Glutamatergic neuron (in vitro differentiated cells): ENCODE measurements at regions not wholly inside any gene's neighbourhood (a gene's known extent, or its start where the extent isn't known, plus 50 kb on each side); places are given as distances from the start of the nearest gene placed in this dataset.
A peak's percentile ranks its signal among the peaks of the same experiment; 100 is the strongest.

Source experiments
- DNase-seq: peaks from one replicate; pipeline ENCODE4 v3.0.0; 2022
- H3K27ac Mint-ChIP-seq: one replicate; pipeline ENCODE4 v1.8.0; 2020; ENCODE audit warnings: mild to moderate bottlenecking, mixed read lengths, inconsistent platforms; ENCODE audit not compliant: unreplicated experiment
- H3K27me3 Mint-ChIP-seq: one replicate; pipeline ENCODE4 v1.8.0; 2020; ENCODE audit warnings: mild to moderate bottlenecking, moderate library complexity, mixed read lengths, inconsistent platforms; ENCODE audit not compliant: unreplicated experiment
- H3K36me3 Mint-ChIP-seq: one replicate; pipeline ENCODE4 v1.8.0; 2020; ENCODE audit warnings: mild to moderate bottlenecking, mixed read lengths, inconsistent platforms; ENCODE audit not compliant: unreplicated experiment
- H3K4me1 Mint-ChIP-seq: one replicate; pipeline ENCODE4 v1.8.0; 2020; ENCODE audit warnings: mild to moderate bottlenecking, low read depth, mixed read lengths, inconsistent platforms; ENCODE audit not compliant: unreplicated experiment
- H3K4me3 Mint-ChIP-seq: one replicate; pipeline ENCODE4 v1.8.0; 2020; ENCODE audit warnings: mild to moderate bottlenecking, mixed read lengths, inconsistent platforms; ENCODE audit not compliant: unreplicated experiment
- H3K9me3 Mint-ChIP-seq: one replicate; pipeline ENCODE4 v1.8.0; 2020; ENCODE audit warnings: mild to moderate bottlenecking, moderate library complexity, mixed read lengths, inconsistent platforms; ENCODE audit not compliant: unreplicated experiment
- TF ChIP-seq, protein P1 (sequence below): fragments of 200-600 bp; sonication (generic); IDR thresholded peaks from one replicate; pipeline ENCODE4 v1.5.0; 2021; ENCODE audit not compliant: partially characterized antibody, unreplicated experiment

DNA sequence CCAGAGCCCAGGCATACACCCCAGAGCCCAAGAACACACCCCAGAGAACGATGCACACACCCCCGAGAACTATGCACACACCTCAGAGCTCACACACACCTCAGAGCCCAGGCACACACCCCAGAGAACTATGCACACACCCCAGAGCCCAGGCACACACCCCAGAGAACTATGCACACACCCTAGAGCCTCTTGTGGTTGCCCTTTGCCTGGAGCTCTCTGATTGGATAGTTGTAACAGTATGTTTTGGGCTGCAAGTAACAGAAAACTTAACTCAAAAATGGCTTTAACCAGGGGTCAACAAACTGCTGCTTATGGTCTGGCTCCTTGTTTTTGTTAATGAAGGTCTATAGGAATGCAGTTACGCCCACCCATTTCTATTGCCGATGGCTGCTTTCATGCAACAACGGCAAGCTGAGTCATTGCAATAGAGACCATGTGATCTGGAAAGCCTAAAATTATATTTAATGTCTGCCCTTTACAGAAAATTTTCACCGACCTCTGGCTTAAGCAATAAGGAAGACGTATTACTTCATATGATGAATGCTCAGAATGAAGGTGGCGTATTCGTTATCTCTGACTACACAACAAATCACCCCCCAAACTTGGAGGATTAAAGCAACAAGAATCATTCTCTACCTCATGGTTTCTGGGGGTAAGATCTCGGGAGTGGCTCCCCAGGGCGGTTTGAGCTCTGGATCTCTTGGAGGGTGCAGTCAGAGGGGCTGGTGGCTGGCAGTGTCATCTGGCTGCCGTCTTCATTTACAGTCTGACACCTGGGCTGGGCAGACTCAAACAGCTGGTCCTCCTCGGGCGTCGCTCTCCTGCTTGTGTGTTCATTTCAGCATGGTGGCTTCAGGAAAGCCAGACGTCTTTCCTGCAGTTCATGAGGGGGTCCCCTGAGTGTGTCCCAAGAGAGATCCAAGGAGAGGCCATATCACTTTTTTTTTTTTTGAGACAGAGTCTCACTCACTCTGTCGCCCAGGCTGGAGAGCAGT, 66.3 kb upstream of the NCOR2 start:
- Mint-ChIP-seq H3K4me3 (peak overlapping the region; percentile 44), H3K27ac (peak overlapping the region; percentile 76), H3K4me1 (peaks cover 25% of the 10 kb centered on the region), H3K27me3 (peaks cover 3% of the 10 kb centered on the region), H3K9me3 (peaks cover 3% of the 10 kb centered on the region), H3K36me3 (no peaks in the 10 kb centered on the region)
- TF ChIP-seq, protein P1, sequence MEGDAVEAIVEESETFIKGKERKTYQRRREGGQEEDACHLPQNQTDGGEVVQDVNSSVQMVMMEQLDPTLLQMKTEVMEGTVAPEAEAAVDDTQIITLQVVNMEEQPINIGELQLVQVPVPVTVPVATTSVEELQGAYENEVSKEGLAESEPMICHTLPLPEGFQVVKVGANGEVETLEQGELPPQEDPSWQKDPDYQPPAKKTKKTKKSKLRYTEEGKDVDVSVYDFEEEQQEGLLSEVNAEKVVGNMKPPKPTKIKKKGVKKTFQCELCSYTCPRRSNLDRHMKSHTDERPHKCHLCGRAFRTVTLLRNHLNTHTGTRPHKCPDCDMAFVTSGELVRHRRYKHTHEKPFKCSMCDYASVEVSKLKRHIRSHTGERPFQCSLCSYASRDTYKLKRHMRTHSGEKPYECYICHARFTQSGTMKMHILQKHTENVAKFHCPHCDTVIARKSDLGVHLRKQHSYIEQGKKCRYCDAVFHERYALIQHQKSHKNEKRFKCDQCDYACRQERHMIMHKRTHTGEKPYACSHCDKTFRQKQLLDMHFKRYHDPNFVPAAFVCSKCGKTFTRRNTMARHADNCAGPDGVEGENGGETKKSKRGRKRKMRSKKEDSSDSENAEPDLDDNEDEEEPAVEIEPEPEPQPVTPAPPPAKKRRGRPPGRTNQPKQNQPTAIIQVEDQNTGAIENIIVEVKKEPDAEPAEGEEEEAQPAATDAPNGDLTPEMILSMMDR: no peak
- DNase-seq: no peak

DNA sequence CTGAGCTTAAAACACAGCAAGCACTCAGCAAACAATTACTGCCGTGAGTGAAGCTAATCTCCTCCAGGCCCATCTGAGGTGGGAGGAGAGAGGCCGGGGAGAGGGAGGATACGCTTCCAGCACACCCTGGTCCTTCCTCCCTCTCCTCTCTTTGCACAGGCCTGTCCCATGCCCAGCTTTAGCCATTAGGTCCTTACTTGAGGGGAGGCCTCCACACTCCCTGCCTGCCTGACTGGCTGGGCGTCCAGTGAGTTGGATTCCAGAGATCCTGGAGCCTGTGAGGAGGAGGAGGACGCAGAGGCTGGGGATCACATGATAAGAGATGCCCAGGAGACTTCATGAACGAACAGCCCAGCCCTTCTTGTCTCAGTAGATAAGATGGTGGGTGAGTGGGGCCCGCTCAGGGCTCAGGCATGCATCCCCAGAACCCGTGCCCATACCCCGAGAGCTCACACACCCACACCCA, 65.1 kb upstream of the NCOR2 start:
- DNase-seq: no peak
- Mint-ChIP-seq H3K4me3 (no peak overlapping the region), H3K27ac (no peak overlapping the region), H3K4me1 (peaks cover 20% of the 10 kb centered on the region), H3K9me3 (peaks cover 5% of the 10 kb centered on the region), H3K27me3 (peaks cover 3% of the 10 kb centered on the region), H3K36me3 (no peaks in the 10 kb centered on the region)
- TF ChIP-seq, protein P1: no peak

DNA sequence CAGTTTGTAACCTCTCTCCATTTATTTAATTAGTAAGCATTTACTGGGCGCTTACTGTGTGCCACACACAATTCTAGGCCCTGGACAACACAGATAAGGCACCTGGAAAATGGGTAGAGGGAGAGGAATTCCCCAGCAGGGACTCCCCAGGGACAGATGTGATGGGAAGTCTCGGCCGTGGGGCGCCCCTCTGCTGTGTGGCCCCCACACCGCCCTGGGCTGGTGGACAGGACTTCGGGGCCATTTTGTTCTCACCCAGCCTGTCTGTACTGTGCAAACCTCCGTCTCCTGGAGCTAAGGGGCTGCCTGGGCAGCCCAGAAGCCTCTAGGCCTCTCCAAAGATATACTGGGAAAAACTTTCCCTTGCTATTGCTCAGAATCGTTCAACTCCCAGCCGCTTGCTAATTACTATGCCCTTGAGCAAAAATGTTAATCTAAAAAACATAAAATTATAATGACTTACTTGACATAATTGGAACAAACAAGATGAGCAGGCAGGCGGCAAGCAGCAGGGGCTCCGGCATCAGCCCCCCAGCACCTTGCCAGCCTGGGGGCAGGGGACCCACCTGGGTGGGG, 64.4 kb upstream of the NCOR2 start:
- Mint-ChIP-seq H3K9me3 (peaks cover 5% of the 10 kb centered on the region), H3K27me3 (peaks cover 4% of the 10 kb centered on the region), H3K4me3 (no peak overlapping the region), H3K27ac (no peak overlapping the region), H3K36me3 (no peaks in the 10 kb centered on the region), H3K4me1 (peaks cover 23% of the 10 kb centered on the region)
- TF ChIP-seq, protein P1: no peak
- DNase-seq: no peak

DNA sequence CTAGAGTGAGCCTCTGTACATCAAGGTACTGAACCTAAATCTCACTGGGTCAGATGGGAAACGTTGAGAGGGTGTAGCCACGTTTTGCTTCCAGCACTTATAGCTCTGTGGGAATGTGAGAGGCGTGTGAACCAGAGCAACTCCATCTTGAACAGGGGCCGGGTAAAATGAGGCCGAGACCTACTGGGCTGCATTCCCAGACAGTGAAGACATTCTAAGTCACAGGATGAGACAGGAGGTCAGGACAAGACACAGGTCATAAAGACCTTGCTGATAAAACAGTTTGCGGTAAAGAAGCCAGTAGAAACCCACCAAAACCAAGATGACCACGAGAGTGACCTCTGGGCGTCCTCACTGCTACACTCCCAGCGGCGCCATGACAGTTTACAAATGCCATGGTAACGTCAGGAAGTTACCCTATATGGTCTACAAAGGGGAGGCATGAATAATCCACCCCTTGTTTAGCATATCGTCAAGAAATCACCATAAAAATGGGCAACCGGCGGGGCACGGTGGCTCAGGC, 63.4 kb upstream of the NCOR2 start:
- H3K36me3 Mint-ChIP-seq: no peaks in the 10 kb centered on the region
- no peak for DNase-seq
- peaks cover 5% of the 10 kb centered on the region for H3K9me3 Mint-ChIP-seq
- peaks cover 4% of the 10 kb centered on the region for H3K27me3 Mint-ChIP-seq
- H3K4me1 Mint-ChIP-seq: peaks cover 19% of the 10 kb centered on the region
- H3K4me3 Mint-ChIP-seq: no peak overlapping the region
- H3K27ac Mint-ChIP-seq: no peak overlapping the region
- TF ChIP-seq, protein P1: no peak
